ENCODE measurements at regions not wholly inside any gene's neighbourhood (a gene's known extent, or its start where the extent isn't known, plus 50 kb on each side); places are given as distances from the start of the nearest gene placed in this dataset.
"Not testable (repeated sequence)": the region's sequence is repeated elsewhere in the genome, so short reads cannot be mapped to it uniquely, and the experiment has no call there.

DNA sequence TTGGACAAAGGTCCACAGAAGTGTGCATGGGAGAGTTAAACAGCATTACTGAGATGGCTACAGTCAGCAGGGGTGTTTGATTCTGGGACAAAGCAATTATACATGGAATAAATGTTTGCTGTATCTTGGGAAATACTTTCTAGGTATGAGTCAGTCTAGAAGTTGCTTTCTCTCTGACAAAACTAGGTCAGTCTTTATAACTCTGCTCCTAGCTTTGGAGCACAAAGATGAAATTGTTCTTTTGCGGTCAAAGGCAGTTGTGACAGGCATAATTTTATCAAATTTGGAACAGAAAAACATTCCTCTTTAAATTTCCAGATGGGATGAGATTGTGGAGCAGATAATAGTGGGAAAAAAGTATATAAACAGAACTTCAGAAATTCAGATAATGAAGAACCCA lies 1045.4 kb upstream of the MIR17HG start:
- no peak overlapping the region for H3K4me3 Mint-ChIP-seq
- no peak for DNase-seq
- no peaks in the 10 kb centered on the region for H3K36me3 Mint-ChIP-seq
- no peaks in the 10 kb centered on the region for H3K4me1 Mint-ChIP-seq
- peaks cover 2 to 39% (median 15%) of the 10 kb centered on the region in 6 donors for H3K9me3 Mint-ChIP-seq
- no peak overlapping the region for H3K27ac Mint-ChIP-seq
- H3K27me3 Mint-ChIP-seq (ENCODE audit: low read depth in 3 of 3), result no peaks in the 10 kb centered on the region

GRCh38 chr13:90305796-90306195 lies 1041.7 kb upstream of the MIR17HG start:
- Mint-ChIP-seq H3K9me3 (peaks cover 7 to 41% (median 14%) of the 10 kb centered on the region in 6 donors), H3K36me3 (no peaks in the 10 kb centered on the region), H3K27me3 (ENCODE audit: low read depth in 3 of 3) (no peaks in the 10 kb centered on the region), H3K27ac (no peak overlapping the region), H3K4me1 (no peaks in the 10 kb centered on the region), H3K4me3 (no peak overlapping the region)
- DNase-seq, result no peak

GRCh38 chr13:90307136-90307535 lies 1040.4 kb upstream of the MIR17HG start:
- no peak overlapping the region for H3K4me3 Mint-ChIP-seq

DNA sequence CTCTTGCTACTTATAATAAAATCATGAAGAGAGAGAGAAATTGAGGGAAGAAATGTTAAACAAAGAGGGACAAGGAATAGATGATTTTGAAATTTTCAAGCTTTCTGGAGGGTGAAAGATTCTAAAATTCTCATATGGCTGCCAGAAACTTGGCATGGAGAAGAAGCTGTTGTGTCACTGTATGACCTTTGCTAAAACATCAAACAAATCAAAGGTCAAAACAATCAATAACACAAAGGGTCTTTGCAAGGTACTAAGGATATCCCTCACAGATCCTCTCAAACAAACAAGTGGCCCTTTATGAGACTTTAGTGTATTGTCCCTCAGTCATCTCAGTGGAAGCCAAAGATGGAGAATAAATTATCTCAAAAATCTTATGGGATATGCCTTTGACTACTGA lies 1039.2 kb upstream of the MIR17HG start:
- Mint-ChIP-seq H3K36me3 (no peaks in the 10 kb centered on the region), H3K9me3 (peaks cover 13 to 45% (median 16%) of the 10 kb centered on the region in 6 donors), H3K27me3 (ENCODE audit: low read depth in 3 of 3) (no peaks in the 10 kb centered on the region), H3K4me3 (no peak overlapping the region), H3K4me1 (no peaks in the 10 kb centered on the region), H3K27ac (no peak overlapping the region)
- DNase-seq, result no peak

More at GRCh38 chr13:90307136-90307535, 1040.4 kb upstream of the MIR17HG start:
- H3K36me3 Mint-ChIP-seq, result no peaks in the 10 kb centered on the region
- H3K9me3 Mint-ChIP-seq, result peaks cover 12 to 44% (median 15%) of the 10 kb centered on the region in 6 donors
- no peaks in the 10 kb centered on the region for H3K4me1 Mint-ChIP-seq
- H3K27me3 Mint-ChIP-seq (ENCODE audit: low read depth in 3 of 3), result no peaks in the 10 kb centered on the region
- H3K27ac Mint-ChIP-seq, result no peak overlapping the region
- DNase-seq, result no peak

GRCh38 chr13:90311929-90312328 lies 1035.6 kb upstream of the MIR17HG start:
- H3K9me3 Mint-ChIP-seq, result peaks cover 5 to 33% (median 14%) of the 10 kb centered on the region in 6 donors
- H3K4me1 Mint-ChIP-seq, result no peaks in the 10 kb centered on the region
- no peaks in the 10 kb centered on the region for H3K36me3 Mint-ChIP-seq
- DNase-seq, result no peak
- H3K27me3 Mint-ChIP-seq (ENCODE audit: low read depth in 3 of 3), result peaks cover 0 to 1% (median 0%) of the 10 kb centered on the region in 3 donors
- no peak overlapping the region for H3K27ac Mint-ChIP-seq
- no peak overlapping the region for H3K4me3 Mint-ChIP-seq

DNA sequence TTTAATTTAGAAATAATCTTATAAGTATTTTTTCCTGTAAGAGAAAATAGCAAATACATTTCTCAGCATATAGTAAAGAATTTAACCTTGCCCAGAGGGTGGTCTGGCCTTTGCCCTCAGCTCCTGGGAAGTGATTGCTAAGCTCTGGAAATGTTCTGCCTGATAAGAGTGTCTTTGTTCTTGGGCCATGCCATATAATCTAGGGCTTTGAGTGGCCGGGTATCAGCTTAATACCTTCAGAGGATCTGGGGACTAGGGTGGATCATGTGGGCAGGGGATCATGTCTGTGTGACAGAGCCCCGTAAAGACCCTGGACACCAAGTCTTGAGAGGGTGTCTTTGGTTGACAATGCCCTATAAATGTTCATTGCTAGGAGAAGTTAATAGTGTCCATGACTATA lies 1032.4 kb upstream of the MIR17HG start:
- no peak for DNase-seq
- H3K36me3 Mint-ChIP-seq, result no peaks in the 10 kb centered on the region
- no peak overlapping the region for H3K27ac Mint-ChIP-seq
- no peak overlapping the region for H3K4me3 Mint-ChIP-seq
- no peaks in the 10 kb centered on the region for H3K4me1 Mint-ChIP-seq
- peaks cover 0 to 1% (median 0%) of the 10 kb centered on the region in 3 donors for H3K27me3 Mint-ChIP-seq (ENCODE audit: low read depth in 3 of 3)
- peaks cover 4 to 27% (median 12%) of the 10 kb centered on the region in 6 donors for H3K9me3 Mint-ChIP-seq

DNA sequence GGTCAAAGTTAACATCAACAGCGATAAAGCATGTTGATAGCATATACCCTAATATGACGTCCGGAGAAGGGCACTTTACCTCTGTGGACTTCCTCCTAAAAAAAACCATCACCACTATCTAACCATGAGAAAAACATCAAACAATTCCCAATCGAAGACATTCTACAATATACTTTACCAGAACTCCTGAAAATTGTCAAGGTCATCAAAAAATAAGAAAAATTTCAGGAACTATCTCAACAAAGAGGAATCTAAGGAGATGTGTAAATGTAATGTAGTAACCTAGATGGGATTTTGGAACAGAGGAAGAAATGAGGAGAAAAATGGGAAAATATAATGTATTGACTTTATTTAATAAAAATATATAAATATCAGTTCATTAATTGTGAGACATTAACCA lies 1026.8 kb upstream of the MIR17HG start:
- no peaks in the 10 kb centered on the region for H3K36me3 Mint-ChIP-seq
- no peak overlapping the region for H3K4me3 Mint-ChIP-seq
- no peak for DNase-seq
- H3K9me3 Mint-ChIP-seq, result peaks cover 9 to 28% (median 14%) of the 10 kb centered on the region in 6 donors
- H3K27me3 Mint-ChIP-seq (ENCODE audit: low read depth in 3 of 3), result no peaks in the 10 kb centered on the region
- no peak overlapping the region for H3K27ac Mint-ChIP-seq
- no peaks in the 10 kb centered on the region for H3K4me1 Mint-ChIP-seq

GRCh38 chr13:90321281-90321931 lies 1026.1 kb upstream of the MIR17HG start:
- Mint-ChIP-seq H3K4me3 (no peak overlapping the region), H3K27me3 (ENCODE audit: low read depth in 3 of 3) (no peaks in the 10 kb centered on the region), H3K27ac (no peak overlapping the region), H3K9me3 (peaks cover 9 to 28% (median 14%) of the 10 kb centered on the region in 6 donors), H3K36me3 (no peaks in the 10 kb centered on the region), H3K4me1 (no peaks in the 10 kb centered on the region)
- no peak for DNase-seq

GRCh38 chr13:90329641-90330040 lies 1017.8 kb upstream of the MIR17HG start:
- no peaks in the 10 kb centered on the region for H3K4me1 Mint-ChIP-seq
- no peak overlapping the region for H3K27ac Mint-ChIP-seq
- no peaks in the 10 kb centered on the region for H3K27me3 Mint-ChIP-seq (ENCODE audit: low read depth in 3 of 3)
- DNase-seq, result no peak
- no peak overlapping the region for H3K4me3 Mint-ChIP-seq
- peaks cover 0 to 4% (median 0%) of the 10 kb centered on the region in 3 donors for H3K36me3 Mint-ChIP-seq
- peaks cover 2 to 17% (median 6%) of the 10 kb centered on the region in 6 donors for H3K9me3 Mint-ChIP-seq

- H3K27me3 Mint-ChIP-seq (ENCODE audit: low read depth in 3 of 3), result no peaks in the 10 kb centered on the region
- H3K9me3 Mint-ChIP-seq, result peaks cover 5 to 18% (median 12%) of the 10 kb centered on the region in 6 donors
- no peak overlapping the region for H3K4me3 Mint-ChIP-seq
- no peaks in the 10 kb centered on the region for H3K4me1 Mint-ChIP-seq
- no peak for DNase-seq
- no peak overlapping the region for H3K27ac Mint-ChIP-seq
- H3K36me3 Mint-ChIP-seq, result peaks cover 0 to 4% (median 0%) of the 10 kb centered on the region in 3 donors
Measured at GRCh38 chr13:90331974-90332373, 1015.5 kb upstream of the MIR17HG start.

DNA sequence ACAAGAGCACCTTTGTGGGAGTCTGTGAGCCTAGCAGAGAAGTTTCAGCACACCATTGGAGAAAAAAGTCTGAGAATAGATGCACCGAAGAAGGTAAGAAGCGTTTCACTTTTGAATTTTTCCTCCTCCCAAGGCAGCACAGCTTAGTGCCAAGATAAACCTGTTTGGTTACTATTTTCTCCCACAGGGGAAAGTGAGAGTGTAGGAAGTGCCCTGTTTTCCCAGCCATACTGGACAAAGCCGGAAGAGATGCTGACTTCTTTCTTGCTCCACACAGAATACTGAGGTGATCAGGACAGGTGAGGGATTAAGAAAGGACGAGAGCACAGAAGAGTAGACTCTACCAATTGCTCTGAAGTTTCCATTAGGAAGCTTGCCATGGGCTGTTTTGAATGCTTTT lies 1011.0 kb upstream of the MIR17HG start:
- H3K9me3 Mint-ChIP-seq, result peaks cover 8 to 34% (median 23%) of the 10 kb centered on the region in 6 donors
- no peak overlapping the region for H3K4me3 Mint-ChIP-seq
- no peak for DNase-seq
- no peaks in the 10 kb centered on the region for H3K4me1 Mint-ChIP-seq
- peaks cover 0 to 1% (median 0%) of the 10 kb centered on the region in 3 donors for H3K27me3 Mint-ChIP-seq (ENCODE audit: low read depth in 3 of 3)
- peaks cover 0 to 5% (median 0%) of the 10 kb centered on the region in 3 donors for H3K36me3 Mint-ChIP-seq
- H3K27ac Mint-ChIP-seq, result no peak overlapping the region

- not testable (repeated sequence) for H3K36me3 Mint-ChIP-seq; DNase-seq; H3K4me1 Mint-ChIP-seq; H3K4me3 Mint-ChIP-seq; H3K27me3 Mint-ChIP-seq (ENCODE audit: low read depth in 3 of 3); H3K27ac Mint-ChIP-seq
- peaks cover 15 to 48% (median 24%) of the 10 kb centered on the region in 6 donors for H3K9me3 Mint-ChIP-seq
Measured at GRCh38 chr13:90341348-90341747, 1006.1 kb upstream of the MIR17HG start.

DNA sequence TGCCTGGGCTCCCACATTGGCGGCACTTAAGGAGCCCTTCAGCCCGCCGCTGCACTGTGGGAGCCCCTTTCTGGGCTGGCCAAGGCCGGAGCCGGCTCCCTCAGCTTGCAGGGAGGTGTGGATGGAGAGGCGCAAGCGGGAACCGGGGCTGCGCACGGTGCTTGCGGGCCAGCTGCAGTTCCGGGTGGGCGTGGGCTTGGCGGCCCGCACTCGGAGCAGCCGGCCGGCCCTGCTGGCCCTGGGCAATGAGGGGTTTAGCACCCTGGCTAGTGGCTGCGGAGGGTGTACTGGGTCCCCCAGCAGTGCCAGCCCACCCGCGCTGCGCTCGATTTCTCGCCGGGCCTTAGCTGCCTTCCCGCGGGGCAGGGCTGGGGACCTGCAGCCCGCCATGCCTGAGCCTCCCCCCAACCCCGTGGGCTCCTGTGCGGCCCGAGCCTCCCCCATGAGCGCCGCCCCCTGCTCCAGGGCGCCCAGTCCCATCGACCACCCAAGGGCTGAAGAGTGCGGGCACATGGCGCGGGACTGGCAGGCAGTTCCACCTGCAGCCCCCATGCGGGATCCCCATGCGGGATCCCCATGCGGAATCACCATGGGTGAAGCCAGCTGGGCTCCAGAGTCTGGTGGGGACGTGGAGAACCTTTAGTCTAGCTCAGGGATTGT lies 998.9 kb upstream of the MIR17HG start:
- not testable (repeated sequence) for H3K27me3 Mint-ChIP-seq (ENCODE audit: low read depth in 3 of 3)

DNA sequence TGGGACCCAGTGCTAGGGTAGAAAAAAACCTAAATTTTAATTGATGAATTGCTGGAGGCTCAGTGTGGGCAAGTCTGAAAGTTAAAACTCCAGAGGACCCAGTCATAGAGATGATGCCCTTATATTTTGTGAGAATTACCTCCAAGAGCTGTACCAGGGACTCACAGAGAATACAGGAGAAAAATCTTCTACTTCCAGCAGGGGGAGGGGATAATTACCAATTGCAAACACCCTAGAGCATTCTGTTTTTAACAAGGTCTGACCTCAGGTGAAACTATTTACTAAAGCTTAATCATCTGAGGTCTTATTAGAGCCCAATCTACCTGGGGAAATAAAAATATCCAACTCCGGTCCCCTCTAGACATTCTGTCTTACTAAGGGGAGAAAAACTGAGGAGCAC lies 994.7 kb upstream of the MIR17HG start:
- H3K4me3 Mint-ChIP-seq, result no peak overlapping the region
- no peaks in the 10 kb centered on the region for H3K4me1 Mint-ChIP-seq
- H3K9me3 Mint-ChIP-seq, result peaks cover 10 to 41% (median 25%) of the 10 kb centered on the region in 6 donors

More for the DNA sequence above, 998.9 kb upstream of the MIR17HG start:
- H3K9me3 Mint-ChIP-seq, result peaks cover 1 to 43% (median 17%) of the 10 kb centered on the region in 6 donors
- not testable (repeated sequence) for H3K36me3 Mint-ChIP-seq, H3K4me1 Mint-ChIP-seq, DNase-seq, H3K4me3 Mint-ChIP-seq, H3K27ac Mint-ChIP-seq

More for the DNA sequence above, 994.7 kb upstream of the MIR17HG start:
- DNase-seq, result no peak
- no peak overlapping the region for H3K27ac Mint-ChIP-seq
- H3K36me3 Mint-ChIP-seq, result no peaks in the 10 kb centered on the region
- H3K27me3 Mint-ChIP-seq (ENCODE audit: low read depth in 3 of 3), result no peaks in the 10 kb centered on the region

Measured in immature natural killer cell (primary cell).